ENCODE measurements at regions not wholly inside any gene's neighbourhood (a gene's known extent, or its start where the extent isn't known, plus 50 kb on each side); places are given as distances from the start of the nearest gene placed in this dataset.

DNA sequence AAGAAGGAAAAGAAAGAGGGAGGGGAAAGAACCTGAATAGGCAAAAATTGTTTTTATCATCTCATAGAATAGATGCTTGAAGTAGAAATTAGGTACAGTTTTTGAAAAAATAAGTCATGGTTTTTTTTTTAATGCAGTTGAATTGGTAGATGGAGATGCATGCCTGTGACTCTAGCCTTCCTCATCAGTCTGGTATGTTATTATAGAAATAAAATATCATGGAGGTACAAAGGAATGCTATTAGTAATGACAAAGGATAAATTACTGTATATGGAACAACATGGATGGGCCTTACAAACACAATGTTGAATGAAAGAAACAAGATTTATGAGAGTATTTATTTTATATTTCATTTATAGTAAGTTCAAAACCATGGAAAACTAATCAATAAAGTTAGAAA, 162.4 kb upstream of the GALNT15 start:
- TF ChIP-seq, protein P1, sequence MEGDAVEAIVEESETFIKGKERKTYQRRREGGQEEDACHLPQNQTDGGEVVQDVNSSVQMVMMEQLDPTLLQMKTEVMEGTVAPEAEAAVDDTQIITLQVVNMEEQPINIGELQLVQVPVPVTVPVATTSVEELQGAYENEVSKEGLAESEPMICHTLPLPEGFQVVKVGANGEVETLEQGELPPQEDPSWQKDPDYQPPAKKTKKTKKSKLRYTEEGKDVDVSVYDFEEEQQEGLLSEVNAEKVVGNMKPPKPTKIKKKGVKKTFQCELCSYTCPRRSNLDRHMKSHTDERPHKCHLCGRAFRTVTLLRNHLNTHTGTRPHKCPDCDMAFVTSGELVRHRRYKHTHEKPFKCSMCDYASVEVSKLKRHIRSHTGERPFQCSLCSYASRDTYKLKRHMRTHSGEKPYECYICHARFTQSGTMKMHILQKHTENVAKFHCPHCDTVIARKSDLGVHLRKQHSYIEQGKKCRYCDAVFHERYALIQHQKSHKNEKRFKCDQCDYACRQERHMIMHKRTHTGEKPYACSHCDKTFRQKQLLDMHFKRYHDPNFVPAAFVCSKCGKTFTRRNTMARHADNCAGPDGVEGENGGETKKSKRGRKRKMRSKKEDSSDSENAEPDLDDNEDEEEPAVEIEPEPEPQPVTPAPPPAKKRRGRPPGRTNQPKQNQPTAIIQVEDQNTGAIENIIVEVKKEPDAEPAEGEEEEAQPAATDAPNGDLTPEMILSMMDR (IDR thresholded peaks at IDR 0.05), result no peak
- TF ChIP-seq POLR2AphosphoS5 (IDR thresholded peaks at IDR 0.05) (no peak), POLR2A (IDR thresholded peaks at IDR 0.05) (no peak)

All from transverse colon (tissue), 4 donors.